ENCODE measurements at regions not wholly inside any gene's neighbourhood (a gene's known extent, or its start where the extent isn't known, plus 50 kb on each side); places are given as distances from the start of the nearest gene placed in this dataset.

DNA sequence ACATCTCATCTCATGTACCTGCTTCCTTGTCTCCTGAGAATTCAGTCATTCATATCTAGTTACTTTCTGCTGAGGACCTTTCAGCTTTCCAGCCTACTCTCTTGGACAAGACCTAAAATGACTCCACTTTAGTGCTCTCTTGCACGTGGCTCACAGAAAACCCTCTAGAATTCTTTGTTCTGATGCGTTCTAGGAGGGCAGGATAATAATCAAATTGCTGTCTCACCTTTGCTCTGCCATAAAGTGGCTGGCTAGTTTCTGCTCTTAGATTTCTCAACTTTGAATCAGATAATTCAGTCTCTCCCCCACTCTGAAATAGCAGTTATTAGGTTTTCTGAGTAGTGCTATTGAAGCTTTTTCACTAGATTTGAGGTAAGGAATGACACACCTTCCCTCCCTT, 429.5 kb upstream of the FBXO33 start:
- H3K4me3 ChIP-seq, result no peak overlapping the region
- WGBS, 2 donors, result 43 to 52% methylated on average over 2 of the region's 2 CpGs
- H3K27ac ChIP-seq, result no peak overlapping the region
- H3K4me1 ChIP-seq, result no peaks in the 10 kb centered on the region
- TF ChIP-seq, protein P1, sequence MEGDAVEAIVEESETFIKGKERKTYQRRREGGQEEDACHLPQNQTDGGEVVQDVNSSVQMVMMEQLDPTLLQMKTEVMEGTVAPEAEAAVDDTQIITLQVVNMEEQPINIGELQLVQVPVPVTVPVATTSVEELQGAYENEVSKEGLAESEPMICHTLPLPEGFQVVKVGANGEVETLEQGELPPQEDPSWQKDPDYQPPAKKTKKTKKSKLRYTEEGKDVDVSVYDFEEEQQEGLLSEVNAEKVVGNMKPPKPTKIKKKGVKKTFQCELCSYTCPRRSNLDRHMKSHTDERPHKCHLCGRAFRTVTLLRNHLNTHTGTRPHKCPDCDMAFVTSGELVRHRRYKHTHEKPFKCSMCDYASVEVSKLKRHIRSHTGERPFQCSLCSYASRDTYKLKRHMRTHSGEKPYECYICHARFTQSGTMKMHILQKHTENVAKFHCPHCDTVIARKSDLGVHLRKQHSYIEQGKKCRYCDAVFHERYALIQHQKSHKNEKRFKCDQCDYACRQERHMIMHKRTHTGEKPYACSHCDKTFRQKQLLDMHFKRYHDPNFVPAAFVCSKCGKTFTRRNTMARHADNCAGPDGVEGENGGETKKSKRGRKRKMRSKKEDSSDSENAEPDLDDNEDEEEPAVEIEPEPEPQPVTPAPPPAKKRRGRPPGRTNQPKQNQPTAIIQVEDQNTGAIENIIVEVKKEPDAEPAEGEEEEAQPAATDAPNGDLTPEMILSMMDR (IDR thresholded peaks at IDR 0.05), result no peak
- TF ChIP-seq POLR2A (IDR thresholded peaks at IDR 0.05), result no peak
- no peaks in the 10 kb centered on the region for H3K27me3 ChIP-seq
- DNase-seq (ENCODE audit: low spot score in 2 of 2), result no peak
- H3K9me3 ChIP-seq, result no peaks in the 10 kb centered on the region
- no peaks in the 10 kb centered on the region for H3K36me3 ChIP-seq

DNA sequence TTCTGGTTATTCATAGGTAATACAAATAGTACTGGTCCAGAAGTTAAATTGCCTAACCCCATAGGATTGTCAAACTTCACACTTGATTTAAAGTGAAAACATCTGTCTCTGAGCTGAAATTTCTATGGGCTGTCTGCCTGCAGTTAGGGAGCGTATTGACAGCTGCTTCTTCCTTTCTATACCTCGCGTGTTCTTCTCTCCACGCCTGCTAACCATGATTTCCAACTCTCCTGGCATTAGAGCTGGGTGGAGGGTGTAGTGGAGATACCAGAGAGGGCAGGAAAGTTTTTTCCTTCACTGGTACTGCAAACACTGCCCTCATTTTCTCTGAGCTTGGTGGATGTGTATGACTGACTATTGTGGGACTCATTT, 429.0 kb upstream of the FBXO33 start:
- Histone ChIP-seq H3K27ac (no peak overlapping the region), H3K9me3 (no peaks in the 10 kb centered on the region), H3K27me3 (no peaks in the 10 kb centered on the region), H3K4me3 (no peak overlapping the region), H3K36me3 (no peaks in the 10 kb centered on the region), H3K4me1 (no peaks in the 10 kb centered on the region)
- no peak for DNase-seq (ENCODE audit: low spot score in 2 of 2)
- 37 to 45% methylated on average over 4 of the region's 4 CpGs for WGBS, 2 donors
- TF ChIP-seq, protein P1 (IDR thresholded peaks at IDR 0.05), result no peak
- TF ChIP-seq POLR2A (IDR thresholded peaks at IDR 0.05) (no peak), EP300 (IDR thresholded peaks at IDR 0.05) (no peak)

DNA sequence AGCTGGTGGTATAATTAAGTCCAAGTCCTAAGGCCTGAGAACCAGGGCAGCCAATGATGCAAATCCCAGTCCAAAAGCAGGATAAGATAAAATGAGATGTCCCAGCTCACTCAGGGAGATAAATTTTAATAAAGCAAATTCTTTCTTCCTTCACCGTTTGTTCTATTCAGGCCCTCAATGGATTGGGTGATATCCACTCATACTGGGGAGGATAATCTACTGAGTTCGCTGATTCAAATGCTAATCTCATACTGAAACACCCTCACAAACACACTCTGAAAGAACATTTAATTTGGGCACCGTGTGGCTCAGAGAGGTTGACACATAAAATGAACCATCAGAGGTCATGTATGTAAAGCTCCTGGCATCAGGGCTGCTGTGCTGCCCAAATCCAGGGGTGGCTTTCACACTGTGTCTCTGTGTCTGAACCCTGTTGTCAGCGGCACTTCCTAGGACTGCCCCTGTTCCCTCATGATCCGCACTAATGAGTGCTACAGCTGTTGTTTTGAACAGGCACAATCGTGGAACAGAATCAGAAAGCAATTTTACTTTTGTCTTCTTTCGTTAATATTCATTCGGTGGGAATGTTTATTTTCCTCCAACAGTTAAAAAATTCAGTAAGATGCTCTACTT, 428.5 kb upstream of the FBXO33 start:
- TF ChIP-seq EP300 (IDR thresholded peaks at IDR 0.05) (no peak), POLR2A (IDR thresholded peaks at IDR 0.05) (no peak)
- TF ChIP-seq, protein P1 (IDR thresholded peaks at IDR 0.05), result no peak
- WGBS, 2 donors, result 48 to 63% methylated on average over 8 of the region's 8 CpGs
- no peak overlapping the region for H3K27ac ChIP-seq
- no peak for DNase-seq (ENCODE audit: low spot score in 2 of 2)
- H3K4me1 ChIP-seq, result no peaks in the 10 kb centered on the region
- H3K36me3 ChIP-seq, result no peaks in the 10 kb centered on the region
- no peaks in the 10 kb centered on the region for H3K9me3 ChIP-seq
- H3K27me3 ChIP-seq, result no peaks in the 10 kb centered on the region
- no peak overlapping the region for H3K4me3 ChIP-seq

DNA sequence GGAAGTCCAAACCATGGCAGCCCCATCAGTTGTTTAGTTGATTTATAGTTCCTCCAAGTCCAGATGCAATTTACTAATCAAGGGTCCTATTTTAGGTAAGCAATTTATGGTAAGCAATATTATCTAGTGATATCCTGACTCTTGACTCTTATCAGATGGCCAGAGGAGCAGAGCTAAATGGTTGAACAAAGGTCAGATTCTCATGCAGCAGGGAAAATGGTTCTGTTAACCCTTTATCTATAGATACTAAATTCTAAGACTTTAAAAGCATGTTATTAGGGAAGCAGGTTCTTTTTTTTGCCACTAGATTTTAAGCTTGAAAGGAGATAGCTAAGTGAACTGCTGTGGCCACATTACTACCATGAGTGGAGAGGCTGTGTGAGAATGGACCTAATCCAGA, 427.1 kb upstream of the FBXO33 start:
- H3K36me3 ChIP-seq, result no peaks in the 10 kb centered on the region
- H3K27me3 ChIP-seq, result no peaks in the 10 kb centered on the region
- H3K4me1 ChIP-seq, result no peaks in the 10 kb centered on the region
- no peak for DNase-seq (ENCODE audit: low spot score in 2 of 2)
- no peaks in the 10 kb centered on the region for H3K9me3 ChIP-seq
- no peak overlapping the region for H3K27ac ChIP-seq
- no peak overlapping the region for H3K4me3 ChIP-seq
- TF ChIP-seq, protein P1 (IDR thresholded peaks at IDR 0.05), result no peak
- TF ChIP-seq EP300 (IDR thresholded peaks at IDR 0.05) (no peak), POLR2A (IDR thresholded peaks at IDR 0.05) (no peak)

DNA sequence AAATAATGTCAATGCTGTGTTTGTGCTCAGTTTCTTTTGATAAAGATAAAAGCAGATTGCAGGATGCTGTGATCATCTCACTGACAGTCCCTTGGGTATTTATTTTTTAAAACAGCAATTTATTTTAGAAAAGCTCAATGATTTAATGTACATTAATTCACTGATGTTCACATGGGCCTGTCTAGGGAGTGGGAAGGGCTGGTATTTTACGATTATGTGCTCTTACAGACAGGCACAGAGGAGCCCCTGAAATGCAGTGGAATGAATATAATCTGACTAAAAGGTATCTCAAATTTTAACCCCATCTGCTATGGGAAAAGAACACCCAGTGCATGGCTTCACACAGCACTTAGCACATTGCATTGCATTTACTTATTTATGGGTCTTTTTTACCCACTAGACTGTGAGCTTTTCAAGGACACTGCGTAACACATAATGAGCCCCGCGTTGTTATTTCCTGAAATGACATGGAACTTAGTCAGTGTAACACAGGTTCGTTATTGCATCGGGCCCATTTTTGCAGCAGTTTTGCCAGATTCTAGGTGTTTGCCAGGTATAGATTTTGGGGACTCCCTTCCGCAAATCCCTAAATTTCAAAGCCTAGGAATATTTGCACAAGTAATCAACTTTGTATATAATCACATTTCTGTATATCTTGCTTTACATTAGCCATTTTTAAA, 425.3 kb upstream of the FBXO33 start:
- DNase-seq (ENCODE audit: low spot score in 2 of 2), result no peak
- Histone ChIP-seq H3K9me3 (no peaks in the 10 kb centered on the region), H3K36me3 (no peaks in the 10 kb centered on the region), H3K27me3 (no peaks in the 10 kb centered on the region), H3K4me3 (no peak overlapping the region), H3K4me1 (no peaks in the 10 kb centered on the region), H3K27ac (no peak overlapping the region)
- TF ChIP-seq, protein P1 (IDR thresholded peaks at IDR 0.05), result no peak
- TF ChIP-seq POLR2A (IDR thresholded peaks at IDR 0.05) (no peak), EP300 (IDR thresholded peaks at IDR 0.05) (no peak)
- 82 to 87% methylated on average over 7 of the region's 7 CpGs for WGBS, 2 donors
